GM12891 (cell line): ENCODE measurements at regions not wholly inside any gene's neighbourhood (a gene's known extent, or its start where the extent isn't known, plus 50 kb on each side); places are given as distances from the start of the nearest gene placed in this dataset.

Experiments
- POLR2A ChIP-seq: IDR thresholded peaks from 2 replicates; pipeline ENCODE4 v1.6.1; 2011; ENCODE audit warnings: low read depth, low read length, control low read depth
- POLR2AphosphoS5 ChIP-seq: IDR thresholded peaks from 2 replicates; pipeline ENCODE4 v1.6.1; 2011; ENCODE audit warnings: low read depth, low read length, control low read depth
- TAF1 ChIP-seq: IDR thresholded peaks from 2 replicates; pipeline ENCODE4 v1.6.1; 2011; ENCODE audit warnings: low read depth, low read length, control low read depth

- TF ChIP-seq POLR2A = no peak
- no peak for TF ChIP-seq TAF1
- no peak for TF ChIP-seq POLR2AphosphoS5
These were observed 1263.0 kb downstream of the LRFN5 start for GRCh38 chr14:42869681-42870080.
